ENCODE measurements at regions not wholly inside any gene's neighbourhood (a gene's known extent, or its start where the extent isn't known, plus 50 kb on each side); places are given as distances from the start of the nearest gene placed in this dataset.

GRCh38 chr11:23494981-23495380 lies 634.7 kb upstream of the CCDC179 start:
- no peak for DNase-seq

DNA sequence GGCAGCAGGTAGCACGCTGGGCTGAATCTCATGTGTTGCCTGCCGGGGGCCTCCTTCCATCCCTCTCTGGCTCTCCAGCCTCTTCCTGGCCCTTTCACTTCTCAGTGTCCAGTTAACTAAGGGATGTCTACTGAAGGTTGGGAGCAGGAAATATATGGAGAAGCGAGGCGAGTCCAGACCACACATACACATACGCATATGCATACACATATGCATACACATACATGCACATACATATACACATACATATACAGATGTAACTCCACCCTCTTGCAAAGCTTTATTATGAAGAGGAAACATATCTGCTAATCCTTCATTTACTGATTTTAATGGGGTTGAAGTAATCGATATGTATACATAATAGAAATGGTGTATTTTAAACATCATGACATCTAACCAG lies 636.1 kb upstream of the CCDC179 start:
- no peak for DNase-seq

GRCh38 chr11:23497040-23497439 lies 636.8 kb upstream of the CCDC179 start:
- no peak for DNase-seq

DNA sequence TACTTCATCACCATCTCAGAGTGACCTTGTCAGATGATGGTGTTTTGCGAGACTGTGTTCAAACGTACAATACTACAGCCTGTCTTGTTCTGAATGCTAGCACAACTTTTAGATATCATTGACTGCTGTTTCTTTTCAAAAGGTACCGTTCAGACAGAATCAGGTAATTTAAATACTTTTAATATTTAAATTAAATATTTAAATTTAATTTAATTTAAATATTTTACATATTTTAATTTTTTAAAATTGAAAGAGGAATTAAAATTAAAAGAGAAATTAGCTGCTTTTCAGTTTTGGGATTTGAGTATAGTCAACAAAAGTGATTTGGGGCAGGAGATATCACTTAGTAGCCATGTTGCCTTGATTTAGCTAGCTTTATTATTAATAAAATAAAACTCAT lies 642.1 kb upstream of the CCDC179 start:
- no peak for DNase-seq

GRCh38 chr11:23502826-23503225 lies 642.6 kb upstream of the CCDC179 start:
- DNase-seq = no peak

DNA sequence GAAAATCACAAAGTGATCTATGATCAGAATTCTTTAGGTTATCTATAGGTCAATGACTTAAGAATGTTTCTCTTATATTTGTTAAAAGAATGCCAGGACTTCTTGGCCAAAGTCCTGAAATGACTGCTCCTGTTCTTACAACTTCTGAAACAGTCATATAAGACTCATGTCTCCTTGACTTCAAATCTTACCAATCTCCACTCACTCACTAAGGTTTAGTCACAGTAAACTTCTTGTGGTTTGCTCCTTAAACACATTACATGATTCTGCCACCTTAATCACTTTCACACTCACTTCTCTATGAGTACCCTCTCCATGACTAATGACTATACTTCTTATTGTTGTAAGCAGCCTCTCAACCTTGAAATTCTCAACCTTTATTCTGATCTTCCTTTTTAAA lies 648.7 kb upstream of the CCDC179 start:
- no peak for DNase-seq

DNA sequence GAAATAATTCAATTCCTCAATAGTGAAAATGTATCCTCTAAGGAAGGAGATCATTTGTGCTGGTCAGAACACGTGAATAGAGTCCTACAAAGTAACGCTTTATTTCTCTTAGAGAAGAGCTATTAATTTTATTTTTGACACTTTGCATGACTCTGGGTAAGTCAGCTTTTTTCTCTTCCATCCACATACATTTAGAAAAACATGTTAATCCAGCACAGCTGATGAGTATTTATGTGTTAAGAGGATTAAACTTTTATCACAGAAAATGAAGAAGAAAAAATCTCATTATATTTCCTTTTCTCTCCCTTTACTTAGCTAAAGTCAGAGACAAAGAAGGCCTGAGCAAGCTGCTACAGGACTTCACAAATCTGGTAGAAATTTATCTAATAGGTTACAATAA lies 649.5 kb upstream of the CCDC179 start:
- DNase-seq = no peak

DNA sequence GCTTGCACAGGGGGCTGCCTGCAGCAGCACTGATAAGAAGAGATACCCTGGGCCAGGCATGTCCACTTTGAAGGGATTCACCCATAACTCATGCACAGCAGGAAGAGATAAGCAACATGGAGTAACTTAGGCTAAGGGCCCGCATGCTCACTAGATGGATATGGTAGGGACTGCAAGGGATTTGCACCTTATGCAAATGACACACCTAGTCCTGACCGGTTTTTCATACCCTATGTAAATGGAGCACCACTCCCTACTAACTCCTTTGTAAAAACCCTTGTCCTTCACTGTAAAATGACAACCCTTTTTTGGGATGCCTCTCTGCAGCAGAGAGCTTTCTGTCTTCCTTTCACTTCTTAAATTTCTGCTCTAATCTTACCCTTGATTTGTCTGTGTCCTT lies 658.9 kb upstream of the CCDC179 start:
- no peak for DNase-seq

DNA sequence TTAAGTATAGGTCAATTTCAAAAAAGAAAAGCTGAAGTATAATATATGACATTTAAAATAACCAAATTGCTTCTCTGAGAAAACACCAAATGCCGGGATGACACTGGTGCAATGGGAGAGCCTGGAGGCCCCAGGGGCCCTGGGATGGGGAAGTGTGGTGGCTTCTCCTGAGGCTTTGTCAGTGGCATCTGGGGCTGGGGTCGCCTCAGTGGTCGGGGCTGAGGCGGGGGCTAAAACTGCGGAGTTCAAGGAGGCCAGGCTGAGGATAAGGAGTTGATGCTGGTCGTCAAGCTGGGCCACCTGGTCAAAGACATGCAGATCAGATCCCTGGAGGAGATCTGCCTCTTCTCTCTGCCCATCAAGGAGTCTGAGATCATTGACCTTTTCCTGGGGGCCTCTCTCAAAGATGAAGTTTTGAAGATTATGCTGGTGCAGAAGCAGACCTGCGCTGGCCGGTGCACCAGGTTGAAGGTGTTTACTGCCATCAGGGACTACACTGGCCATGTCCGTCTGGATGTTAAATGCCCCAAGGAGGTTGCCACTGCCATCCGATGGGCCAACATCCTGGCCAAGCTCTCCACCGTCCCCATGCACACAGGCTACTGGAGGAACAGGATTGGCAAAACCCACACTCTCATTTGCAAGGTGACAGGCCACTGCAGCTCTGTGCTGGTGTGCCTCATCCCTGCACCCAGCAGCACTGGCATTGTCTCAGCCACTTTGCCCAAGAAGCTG lies 660.1 kb upstream of the CCDC179 start:
- DNase-seq = no peak

DNA sequence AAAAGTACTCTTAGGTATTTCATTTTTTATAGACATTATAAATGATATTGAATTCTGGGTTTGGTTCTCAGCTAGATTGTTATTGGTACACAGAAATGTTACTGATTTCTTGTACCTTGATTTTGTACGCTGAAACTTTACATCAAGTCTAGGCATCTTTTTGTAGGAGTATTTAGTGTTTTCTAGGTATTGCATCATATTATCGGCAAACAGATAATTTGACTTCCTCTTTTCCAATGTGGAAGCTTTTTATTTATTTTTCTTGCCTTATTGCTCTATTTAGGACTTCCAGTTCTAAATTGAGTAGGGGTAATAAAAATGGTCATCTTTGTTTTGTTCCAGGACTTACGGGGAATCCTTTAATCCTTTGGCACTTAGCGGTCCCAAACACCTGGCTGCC lies 676.6 kb upstream of the CCDC179 start:
- no peak for DNase-seq

DNA sequence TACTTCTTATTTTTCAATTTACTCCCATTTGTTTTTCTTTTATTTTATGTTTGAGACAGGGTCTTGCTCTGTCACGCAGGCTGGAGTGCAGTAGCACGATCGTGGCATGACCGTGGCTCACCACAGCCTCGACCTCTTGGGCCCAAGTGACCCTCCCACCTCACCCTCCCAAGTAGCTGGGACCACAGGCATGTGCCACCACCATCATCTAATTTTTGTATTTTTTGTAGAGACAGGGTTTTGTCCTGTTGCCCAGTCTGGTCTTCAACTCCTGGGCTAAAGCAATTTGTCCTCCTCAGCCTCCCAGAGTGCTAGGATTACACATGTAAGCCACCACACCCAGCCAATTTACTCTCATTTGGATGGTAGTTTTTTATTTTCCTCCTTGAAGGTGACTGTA lies 679.3 kb upstream of the CCDC179 start:
- DNase-seq = no peak

- no peak for DNase-seq
Observed at GRCh38 chr11:23540101-23540561, 679.9 kb upstream of the CCDC179 start.

GRCh38 chr11:23542189-23542588 lies 681.9 kb upstream of the CCDC179 start:
- no peak for DNase-seq

- DNase-seq = no peak
Observed at GRCh38 chr11:23542816-23543215, 682.5 kb upstream of the CCDC179 start.

DNA sequence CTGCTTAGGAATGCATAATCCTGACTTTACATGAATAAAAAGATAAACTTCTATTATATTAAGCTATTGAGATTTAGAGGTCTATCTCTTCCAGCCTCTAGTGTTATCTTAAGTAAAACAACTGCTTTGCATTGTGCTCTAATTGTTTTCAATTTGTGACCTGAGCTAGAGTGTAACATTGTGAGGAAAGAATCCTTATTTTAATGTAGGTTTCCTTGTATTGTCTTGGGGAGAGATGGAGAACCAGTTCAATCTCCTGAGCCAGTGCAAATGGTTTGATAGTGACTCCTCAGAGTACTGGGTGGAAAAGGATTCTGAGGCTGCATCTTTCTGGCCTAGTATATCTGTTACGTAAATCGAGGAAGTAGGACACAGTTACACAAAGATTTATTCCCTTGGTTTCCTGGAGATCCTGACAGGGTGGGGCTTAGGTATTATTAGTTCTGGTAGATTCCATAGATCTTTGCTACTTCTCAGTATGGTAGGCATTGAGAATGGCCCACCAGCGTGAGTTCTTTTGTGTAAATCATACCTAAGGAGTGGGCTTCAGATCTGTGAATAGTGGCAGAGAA lies 683.5 kb upstream of the CCDC179 start:
- no peak for DNase-seq

- no peak for DNase-seq
Observed at GRCh38 chr11:23551706-23552105, 691.4 kb upstream of the CCDC179 start.

GRCh38 chr11:23554002-23554401 lies 693.7 kb upstream of the CCDC179 start:
- DNase-seq = no peak

DNA sequence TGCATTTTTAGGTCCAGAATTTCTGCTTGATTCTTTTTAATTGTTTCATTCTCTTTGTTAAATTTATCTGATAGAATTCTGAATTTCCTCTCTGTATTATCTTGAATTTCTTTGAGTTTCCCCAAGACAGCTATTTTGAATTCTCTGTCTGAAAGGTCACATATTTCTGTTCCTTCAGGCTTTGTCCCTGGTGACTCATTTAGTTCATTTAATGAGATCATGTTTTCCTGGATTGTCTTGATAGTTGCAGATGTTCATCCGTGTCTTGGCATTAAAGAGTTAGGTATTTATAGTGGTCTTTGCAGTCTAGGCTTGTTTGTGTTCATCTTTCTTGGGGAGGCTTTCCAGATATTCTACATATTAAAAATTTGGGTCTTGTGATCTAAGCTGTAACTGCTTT lies 694.8 kb upstream of the CCDC179 start:
- no peak for DNase-seq

DNA sequence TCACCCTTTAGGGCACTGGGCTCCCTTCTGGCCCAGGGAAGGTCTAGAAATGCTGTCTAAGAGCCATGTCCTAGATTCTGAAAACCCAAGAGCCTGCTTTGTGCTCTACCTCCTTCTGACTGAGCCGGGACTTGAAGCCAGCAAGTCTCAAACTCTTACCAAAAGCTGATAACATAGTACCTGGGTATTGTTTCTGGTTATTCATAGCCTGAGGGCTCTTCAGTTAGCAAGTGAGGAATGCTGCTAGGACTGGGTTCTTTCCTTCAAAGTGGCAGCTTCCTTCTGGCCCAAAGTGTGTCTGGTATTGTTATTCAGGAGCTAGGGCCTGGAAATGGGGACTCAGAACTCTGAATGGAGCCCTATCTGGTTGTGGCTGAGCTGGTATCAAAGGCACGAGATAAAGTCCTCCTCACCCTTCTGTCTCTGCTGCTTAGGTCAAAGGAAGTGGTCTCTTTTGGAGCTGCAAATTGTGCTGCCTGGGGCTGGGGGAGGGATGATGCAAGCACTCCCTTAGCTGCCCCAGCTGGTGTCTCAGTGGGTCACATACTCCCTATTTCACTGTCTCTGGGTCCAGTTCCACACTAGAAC lies 696.0 kb upstream of the CCDC179 start:
- DNase-seq = no peak

DNA sequence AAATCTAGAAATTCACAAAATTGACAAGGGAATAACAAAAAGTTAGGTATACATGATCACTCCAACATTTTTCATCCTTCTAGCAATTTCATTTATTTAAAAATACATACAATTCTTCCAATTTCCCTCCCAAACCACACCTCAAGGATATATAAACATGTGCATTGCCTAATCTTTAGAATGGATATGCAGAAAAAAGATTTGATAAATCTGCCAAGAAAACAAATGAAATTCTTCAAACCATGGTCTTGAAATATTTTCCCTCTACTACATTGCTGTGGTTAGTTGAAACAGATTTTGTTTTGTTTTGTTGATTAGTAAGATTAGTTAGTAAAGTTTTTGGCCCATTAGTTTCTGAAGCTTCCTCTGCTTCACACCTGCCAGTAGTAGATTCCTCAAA lies 703.3 kb upstream of the CCDC179 start:
- DNase-seq = no peak

DNA sequence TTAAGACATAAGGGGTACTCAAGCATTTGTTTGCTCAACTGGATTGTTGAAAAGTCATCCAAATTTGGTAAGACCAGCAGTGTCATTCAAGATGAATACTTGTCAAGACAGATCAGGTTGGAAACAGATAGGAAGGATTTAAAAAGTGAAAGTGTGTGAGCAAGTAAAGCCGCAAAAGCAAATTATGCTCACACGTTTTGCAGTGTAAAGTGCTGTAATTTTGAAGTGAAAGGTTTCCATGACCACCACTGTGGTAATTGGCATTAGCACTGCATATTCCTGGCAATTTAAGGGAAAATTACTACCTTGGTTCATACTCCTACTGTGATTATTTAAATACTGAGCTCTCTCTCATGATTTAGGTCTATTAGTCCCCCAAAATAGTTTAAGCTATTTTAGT lies 704.1 kb upstream of the CCDC179 start:
- no peak for DNase-seq

GRCh38 chr11:23569134-23569533 lies 708.9 kb upstream of the CCDC179 start:
- DNase-seq = no peak

DNA sequence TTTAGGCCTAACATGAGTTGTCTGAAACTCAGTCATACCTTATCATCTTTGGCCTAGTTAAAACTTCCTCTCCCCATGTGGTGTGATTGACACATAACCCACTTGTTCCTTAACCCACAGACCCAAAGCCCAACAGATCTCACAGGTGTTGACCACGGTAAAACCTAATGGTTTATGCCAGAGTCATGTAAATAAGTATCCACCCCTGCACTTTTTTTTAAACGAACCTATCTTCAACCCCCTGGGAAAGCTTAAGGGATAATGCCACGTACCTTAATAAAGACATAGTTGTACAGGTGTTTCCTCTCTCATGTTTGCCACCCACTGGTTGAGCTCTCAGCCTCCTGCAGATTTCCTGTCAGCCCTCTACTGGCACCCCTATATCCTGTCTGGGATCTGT lies 709.3 kb upstream of the CCDC179 start:
- DNase-seq = no peak

DNA sequence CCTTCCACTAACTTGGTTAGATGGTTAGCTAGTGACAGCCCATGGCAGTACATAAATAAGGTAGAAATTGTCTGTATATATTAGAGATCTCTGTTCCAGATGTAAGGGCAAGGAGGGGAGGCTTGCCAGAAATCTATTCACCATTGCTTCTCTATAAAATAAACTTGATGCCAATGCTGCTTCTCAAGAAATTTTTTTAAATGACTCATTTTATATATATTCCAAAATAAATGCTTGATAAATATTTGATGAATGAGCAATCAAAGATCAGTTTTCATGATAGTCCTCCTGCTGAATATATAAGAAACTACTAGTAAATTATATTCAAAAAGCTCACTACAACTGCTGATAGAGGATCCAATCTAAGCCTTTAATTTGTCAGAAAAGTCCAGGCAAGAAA lies 710.6 kb upstream of the CCDC179 start:
- DNase-seq = no peak

GRCh38 chr11:23573429-23573828 lies 713.2 kb upstream of the CCDC179 start:
- no peak for DNase-seq
